ENCODE measurements at regions not wholly inside any gene's neighbourhood (a gene's known extent, or its start where the extent isn't known, plus 50 kb on each side); places are given as distances from the start of the nearest gene placed in this dataset.
A peak's percentile ranks its signal among the peaks of the same experiment; 100 is the strongest.

DNA sequence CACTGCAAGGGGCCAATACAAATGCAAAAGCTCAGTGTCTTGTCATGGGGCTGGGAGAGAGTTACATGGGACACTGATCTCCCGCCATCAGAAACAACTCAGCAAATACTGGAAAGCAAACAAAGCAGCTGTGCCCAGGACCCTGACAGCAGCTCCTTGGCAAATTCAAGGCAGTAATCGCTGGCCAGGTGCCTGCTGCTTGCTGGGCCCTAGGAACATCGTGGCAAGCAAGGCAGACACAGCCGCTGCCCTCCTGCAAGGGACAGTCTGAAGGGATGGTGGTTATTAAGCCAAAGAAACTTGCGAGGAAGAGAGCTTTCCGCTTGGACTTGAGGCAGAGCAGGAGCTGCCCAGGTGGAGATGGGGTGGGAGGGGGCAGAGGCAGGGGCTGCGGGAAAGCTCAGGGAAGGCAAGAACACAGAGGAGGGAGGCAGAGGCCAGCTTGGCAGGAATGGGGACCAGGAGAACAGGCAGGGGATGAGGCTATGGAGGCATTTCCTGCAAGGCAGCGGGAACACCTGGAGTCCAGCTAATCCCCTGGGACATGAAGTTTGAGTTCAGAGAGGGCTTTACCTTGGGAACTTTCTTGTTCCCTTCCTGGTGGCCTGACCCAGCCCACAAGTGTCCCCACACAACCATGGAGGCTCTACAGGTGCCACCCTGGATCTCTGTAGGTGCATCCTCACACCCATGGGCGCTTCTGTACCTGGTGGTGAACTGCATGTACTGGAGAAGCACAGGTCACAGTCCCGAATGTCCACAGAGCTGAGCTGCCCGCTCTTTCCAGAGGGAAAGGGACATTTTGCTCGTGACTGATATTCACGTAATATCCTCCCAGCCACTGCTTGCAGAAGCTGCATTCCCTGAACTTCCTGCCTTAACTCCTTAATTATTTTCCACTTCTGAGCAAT, 78.7 kb upstream of the ATP2B2 start:
- DNase-seq (ENCODE audit: low spot score), result no peak

DNA sequence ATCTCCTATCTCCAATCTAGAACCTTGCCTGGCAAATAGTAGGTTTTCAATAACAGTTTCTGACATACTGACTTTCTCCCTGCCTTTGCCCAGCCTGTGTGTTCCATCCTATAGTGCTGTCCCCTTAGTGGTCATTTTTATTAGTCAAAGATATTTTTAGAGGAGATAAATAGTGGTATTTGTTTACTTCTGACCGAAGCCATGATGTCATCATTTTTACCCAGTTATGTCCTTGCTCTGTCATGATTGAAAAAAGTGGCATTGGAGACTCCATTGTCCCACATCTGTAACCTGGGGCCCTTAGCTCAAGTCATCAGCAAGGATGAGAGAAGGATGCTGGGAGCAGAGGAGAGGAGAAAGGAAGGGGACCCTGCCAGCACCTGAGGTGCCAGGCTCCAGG, 80.6 kb upstream of the ATP2B2 start:
- no peak for DNase-seq (ENCODE audit: low spot score)

GRCh38 chr3:10594915-10595314, 89.5 kb upstream of the ATP2B2 start:
- no peak for DNase-seq (ENCODE audit: low spot score)

- no peak for DNase-seq (ENCODE audit: low spot score)
Measured at GRCh38 chr3:10596746-10597448, 91.5 kb upstream of the ATP2B2 start.

DNA sequence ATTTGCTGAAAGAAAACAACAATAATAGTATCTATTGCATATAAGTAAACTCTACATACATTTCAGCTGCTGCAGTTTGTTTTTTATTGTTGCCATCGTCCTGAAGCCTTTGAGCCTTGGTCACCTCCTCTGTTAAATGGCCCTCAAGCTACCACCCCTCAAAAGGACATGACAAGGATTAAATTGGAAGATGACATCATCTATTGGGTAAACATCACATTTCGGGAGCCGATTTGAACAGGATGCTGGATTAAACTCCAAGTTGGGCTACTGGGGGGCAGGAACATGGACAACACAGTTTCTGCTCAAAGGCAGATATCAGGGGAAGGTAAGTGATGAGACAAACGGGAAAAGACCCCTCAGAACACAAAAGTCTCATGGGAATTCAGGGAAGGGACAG, 92.3 kb upstream of the ATP2B2 start:
- no peak for DNase-seq (ENCODE audit: low spot score)

DNA sequence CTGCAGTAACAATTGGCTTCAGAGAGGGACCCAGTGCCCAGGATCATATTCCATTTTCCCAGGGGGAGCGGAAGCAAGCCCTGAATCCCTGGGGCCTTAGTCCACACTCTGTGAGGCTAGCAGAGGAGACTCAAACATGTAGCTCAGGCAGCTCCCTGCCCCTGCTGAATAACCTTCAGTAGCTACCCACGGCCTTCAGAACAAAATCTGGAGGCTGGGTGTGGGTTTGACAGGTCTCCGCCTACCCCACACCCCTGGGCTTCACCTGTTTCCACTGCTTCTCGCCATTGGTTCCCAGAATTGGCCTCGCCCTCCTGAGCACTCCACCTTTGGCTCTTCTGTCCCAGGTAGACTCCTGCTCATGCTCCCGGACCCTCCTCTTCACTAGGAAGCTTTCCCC, 93.6 kb upstream of the ATP2B2 start:
- DNase-seq (ENCODE audit: low spot score), result no peak

DNA sequence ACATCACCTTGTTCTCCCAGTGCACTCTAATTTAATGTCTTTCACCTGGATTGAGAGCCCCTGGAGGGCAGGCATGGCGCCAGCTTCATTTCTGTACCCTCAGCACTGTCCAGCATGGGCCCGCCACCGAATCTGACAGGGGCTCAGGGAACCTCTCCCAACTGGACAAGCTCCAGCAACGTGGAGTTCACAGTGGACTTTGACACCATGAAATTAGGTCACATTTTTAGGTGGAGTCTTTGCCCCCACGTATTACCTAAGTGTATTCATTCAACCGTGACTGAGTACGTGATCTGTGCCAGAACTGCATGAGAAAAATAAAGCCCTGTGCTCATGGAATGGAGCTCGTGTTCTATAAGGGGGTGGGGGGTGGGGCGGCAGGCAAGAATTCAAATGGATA, 94.1 kb upstream of the ATP2B2 start:
- no peak for DNase-seq (ENCODE audit: low spot score)

GRCh38 chr3:10600296-10600714, 94.9 kb upstream of the ATP2B2 start:
- peak; percentile 75 for DNase-seq (ENCODE audit: low spot score)

- no peak for DNase-seq (ENCODE audit: low spot score)
Measured at GRCh38 chr3:10600726-10601125, 95.3 kb upstream of the ATP2B2 start.

DNA sequence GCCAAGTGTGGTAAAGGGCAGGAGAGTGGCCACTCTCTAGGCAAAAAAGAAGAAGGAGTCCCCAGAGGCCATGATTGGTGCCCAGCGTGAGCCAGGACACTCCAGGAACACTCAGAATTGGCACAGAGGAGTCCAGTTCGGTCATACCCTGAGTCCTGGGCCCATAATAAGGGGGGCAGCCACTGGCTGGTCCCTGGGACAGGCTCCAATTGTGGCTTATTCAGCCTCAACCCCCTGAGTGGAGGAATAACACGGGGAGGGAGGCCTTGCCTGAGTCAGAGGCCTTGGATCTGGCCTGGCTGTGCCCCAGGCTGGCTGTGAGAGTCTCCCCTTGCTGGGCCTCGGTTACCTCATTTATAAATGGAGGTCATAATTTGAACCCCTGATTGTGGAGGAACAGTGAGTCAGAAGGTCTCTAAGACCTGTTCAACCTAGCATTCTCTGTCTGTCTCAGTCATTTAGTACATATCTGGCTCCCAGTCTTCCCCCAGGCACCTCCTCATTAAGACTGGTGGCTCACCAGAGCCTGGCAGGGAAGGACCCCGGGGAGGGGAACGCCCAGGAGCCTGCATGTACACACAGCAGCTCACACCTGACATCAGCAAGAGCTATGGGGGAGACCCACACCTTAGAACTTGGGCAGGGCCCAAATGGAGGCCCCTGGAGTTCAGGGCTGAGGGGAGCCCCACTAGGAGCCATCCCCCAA, 95.9 kb upstream of the ATP2B2 start:
- DNase-seq (ENCODE audit: low spot score), result peak; percentile 76

DNA sequence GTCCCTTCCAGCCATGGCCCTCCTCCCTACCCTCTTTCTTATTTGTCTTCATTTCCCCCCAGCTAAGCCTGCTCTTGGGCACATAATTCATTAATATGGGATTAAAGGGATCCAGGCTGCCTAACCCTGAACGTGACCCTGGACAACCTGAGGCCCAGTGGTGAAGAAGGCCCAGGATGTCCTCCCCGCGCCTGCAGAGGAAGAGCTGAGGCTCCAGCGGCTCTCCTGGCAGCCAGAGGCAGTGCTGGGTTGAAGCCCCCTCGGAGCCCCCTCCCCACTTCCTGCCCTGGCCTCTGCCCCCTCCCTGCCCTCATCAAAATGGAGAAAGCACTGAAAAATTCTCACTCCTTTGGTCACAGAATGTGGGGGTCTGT, 96.5 kb upstream of the ATP2B2 start:
- no peak for DNase-seq (ENCODE audit: low spot score)

GRCh38 chr3:10602271-10602670, 96.9 kb upstream of the ATP2B2 start:
- DNase-seq (ENCODE audit: low spot score), result no peak

DNA sequence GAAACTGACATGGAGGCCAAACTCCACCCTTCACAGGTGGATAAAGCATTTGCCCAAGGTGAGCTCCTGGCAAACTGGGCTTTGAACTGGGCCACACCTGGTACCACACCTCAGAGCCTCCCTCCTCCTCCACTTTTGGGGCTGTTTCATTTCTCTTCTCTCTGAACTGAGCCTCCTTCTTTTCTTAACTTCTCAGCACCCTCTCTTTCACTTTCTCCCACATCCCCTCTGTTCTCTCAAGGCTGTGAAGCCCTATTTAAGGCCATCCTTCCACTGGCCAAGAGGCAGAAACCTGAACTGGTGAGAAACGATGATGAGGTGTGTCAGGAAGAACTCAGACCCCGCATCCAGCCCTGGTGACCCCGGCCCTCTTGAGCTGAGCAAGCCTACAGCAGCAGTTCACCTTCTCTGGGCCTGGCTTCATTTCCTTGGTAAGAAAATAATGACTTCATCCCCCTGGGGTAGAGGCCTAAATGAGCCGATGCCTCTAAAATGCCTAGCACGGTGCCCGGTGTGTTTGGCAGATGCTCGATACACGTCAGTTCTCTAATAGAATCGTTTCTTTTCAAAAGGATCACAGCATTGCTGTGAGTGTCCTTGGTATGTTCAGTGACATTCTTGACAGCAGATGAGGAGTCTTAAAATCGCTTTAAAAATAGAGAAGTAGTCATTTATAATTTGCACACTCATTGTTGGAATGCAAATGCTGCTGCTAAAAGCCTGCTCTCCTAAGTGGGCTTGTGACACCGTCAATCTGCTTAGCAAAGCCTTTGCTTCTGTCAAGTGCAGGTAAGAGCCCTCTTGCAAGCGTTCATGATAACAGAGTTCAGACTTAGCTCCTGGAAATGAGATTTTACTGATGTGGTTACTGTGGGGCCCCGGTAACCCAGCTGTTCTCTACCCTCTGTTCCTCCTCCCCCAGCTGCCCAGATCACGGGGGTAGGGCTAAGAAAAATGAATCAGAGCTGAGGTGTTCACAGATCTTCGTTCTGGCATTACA, 97.7 kb upstream of the ATP2B2 start:
- DNase-seq (ENCODE audit: low spot score), result no peak

- DNase-seq (ENCODE audit: low spot score), result peak; percentile 49
Measured at GRCh38 chr3:10609134-10609533, 103.7 kb upstream of the ATP2B2 start.

- no peak for DNase-seq (ENCODE audit: low spot score)
Measured at GRCh38 chr3:10614168-10614567, 108.8 kb upstream of the ATP2B2 start.

- no peak for DNase-seq (ENCODE audit: low spot score)
Measured at GRCh38 chr3:10615715-10616114, 110.3 kb upstream of the ATP2B2 start.

- no peak for DNase-seq (ENCODE audit: low spot score)
Measured at GRCh38 chr3:10616321-10616720, 110.9 kb upstream of the ATP2B2 start.

DNA sequence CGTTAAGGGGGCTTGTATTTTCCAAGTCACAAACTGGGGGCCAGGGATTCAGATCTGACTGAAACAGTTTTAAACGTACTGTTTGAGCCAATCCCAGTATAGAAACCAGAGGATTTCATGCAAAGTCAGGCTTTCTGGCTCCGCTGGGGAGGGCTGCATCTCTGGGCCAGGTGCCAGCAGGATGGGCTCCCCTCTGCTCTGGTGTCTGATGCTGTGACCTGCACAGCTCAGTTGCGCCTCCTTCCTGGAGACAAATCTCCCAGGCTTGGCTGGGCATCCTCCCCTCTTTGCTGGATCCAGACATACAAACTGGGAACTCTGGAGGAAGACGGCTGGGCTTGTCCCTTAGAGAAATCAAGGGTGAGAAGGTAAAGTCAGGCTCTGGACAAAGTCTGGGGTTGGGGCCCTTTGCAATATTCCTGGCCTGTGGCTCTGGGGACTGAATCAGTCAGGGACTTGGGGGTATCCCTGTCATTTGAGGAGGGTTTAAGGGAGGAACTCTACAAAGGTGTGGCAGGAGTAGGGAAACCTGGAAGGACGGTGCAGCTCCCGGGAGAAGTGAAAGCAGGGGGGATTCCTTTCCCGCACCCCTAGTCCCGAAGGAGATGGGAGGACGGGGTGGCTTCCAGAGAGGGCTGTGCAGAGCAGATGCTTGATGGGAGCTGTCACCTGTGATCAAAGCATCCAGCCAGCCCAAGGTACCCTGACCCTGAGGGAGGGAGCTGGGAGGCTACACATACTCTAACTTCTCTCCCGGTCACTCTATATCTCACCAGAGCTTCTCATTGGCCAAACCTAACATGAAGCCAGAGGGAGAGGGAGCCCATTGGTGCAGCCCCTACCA, 114.8 kb upstream of the ATP2B2 start:
- DNase-seq (ENCODE audit: low spot score), result no peak

GRCh38 chr3:10620833-10621082, 115.4 kb upstream of the ATP2B2 start:
- no peak for DNase-seq (ENCODE audit: low spot score)

DNA sequence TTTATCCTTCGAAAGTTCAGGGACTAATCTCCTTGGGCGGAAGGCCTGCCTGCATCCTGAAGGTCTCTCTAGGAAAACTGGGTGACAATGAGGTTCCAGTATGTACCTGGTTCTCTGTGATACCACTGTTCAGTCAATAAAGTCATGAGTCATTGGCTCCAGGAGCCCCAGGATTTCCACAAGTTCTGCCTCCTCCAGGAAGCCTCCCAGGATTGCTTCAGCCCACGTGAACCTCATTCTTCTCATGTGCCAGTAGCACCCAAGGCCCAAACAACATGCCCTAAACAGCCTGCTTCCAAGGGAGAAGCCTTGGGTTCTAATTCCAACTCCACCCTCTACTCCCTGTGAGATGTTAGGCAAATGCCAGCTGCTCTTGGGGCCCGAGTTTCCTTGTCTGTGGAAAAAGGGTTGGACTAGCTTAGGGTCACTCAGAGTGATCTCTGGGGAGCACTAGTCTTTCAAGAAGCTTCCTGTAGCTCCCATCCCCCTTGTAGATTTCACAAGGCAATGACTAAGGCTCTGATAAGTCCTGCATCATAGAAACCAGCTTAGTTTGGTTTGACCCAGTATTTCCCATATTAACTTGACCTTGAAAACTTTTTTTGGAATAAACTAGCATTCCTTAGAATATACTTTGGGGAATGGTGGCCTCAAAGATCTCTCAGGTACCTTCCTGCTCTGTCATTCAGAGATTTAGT, 118.3 kb upstream of the ATP2B2 start:
- DNase-seq (ENCODE audit: low spot score), result no peak
